ENCODE measurements at regions not wholly inside any gene's neighbourhood (a gene's known extent, or its start where the extent isn't known, plus 50 kb on each side); places are given as distances from the start of the nearest gene placed in this dataset.

- no peak for TF ChIP-seq CTCF (IDR thresholded peaks at IDR 0.05)
- Histone ChIP-seq H3K4me3 (ENCODE audit: low read depth in 1 of 2, low read length in 1 of 2) (no peak overlapping the region), H3K36me3 (no peaks in the 10 kb centered on the region), H3K27ac (no peak overlapping the region), H3K9me3 (no peaks in the 10 kb centered on the region), H3K27me3 (peaks cover 4% of the 10 kb centered on the region), H3K4me1 (ENCODE audit: control insufficient read depth in 1 of 2, insufficient read depth in 1 of 2, low read depth in 1 of 2, low read length in 1 of 2) (no peaks in the 10 kb centered on the region)
These were observed 655.4 kb upstream of the MKI67 start for GRCh38 chr10:128781637-128782036.

- Histone ChIP-seq H3K27me3 (no peaks in the 10 kb centered on the region), H3K36me3 (no peaks in the 10 kb centered on the region), H3K9me3 (no peaks in the 10 kb centered on the region), H3K4me3 (ENCODE audit: low read depth in 1 of 2, low read length in 1 of 2) (no peak overlapping the region), H3K4me1 (ENCODE audit: control insufficient read depth in 1 of 2, insufficient read depth in 1 of 2, low read depth in 1 of 2, low read length in 1 of 2) (no peaks in the 10 kb centered on the region), H3K27ac (no peak overlapping the region)
- TF ChIP-seq CTCF (IDR thresholded peaks at IDR 0.05), result no peak
These were observed 658.2 kb upstream of the MKI67 start for GRCh38 chr10:128784444-128784843.

- no peak overlapping the region for H3K4me3 ChIP-seq (ENCODE audit: low read depth in 1 of 2, low read length in 1 of 2)
- no peaks in the 10 kb centered on the region for H3K27me3 ChIP-seq
- no peaks in the 10 kb centered on the region for H3K4me1 ChIP-seq (ENCODE audit: control insufficient read depth in 1 of 2, insufficient read depth in 1 of 2, low read depth in 1 of 2, low read length in 1 of 2)
- no peaks in the 10 kb centered on the region for H3K9me3 ChIP-seq
- no peak for TF ChIP-seq CTCF (IDR thresholded peaks at IDR 0.05)
- H3K36me3 ChIP-seq, result no peaks in the 10 kb centered on the region
- H3K27ac ChIP-seq, result no peak overlapping the region
These were observed 666.4 kb upstream of the MKI67 start for GRCh38 chr10:128792426-128793140.

GRCh38 chr10:128793726-128794655 lies 667.8 kb upstream of the MKI67 start:
- TF ChIP-seq CTCF (IDR thresholded peaks at IDR 0.05), result no peak
- H3K27me3 ChIP-seq, result no peaks in the 10 kb centered on the region
- H3K36me3 ChIP-seq, result no peaks in the 10 kb centered on the region
- H3K4me3 ChIP-seq (ENCODE audit: low read depth in 1 of 2, low read length in 1 of 2), result no peak overlapping the region
- no peak overlapping the region for H3K27ac ChIP-seq
- H3K9me3 ChIP-seq, result no peaks in the 10 kb centered on the region
- H3K4me1 ChIP-seq (ENCODE audit: control insufficient read depth in 1 of 2, insufficient read depth in 1 of 2, low read depth in 1 of 2, low read length in 1 of 2), result no peaks in the 10 kb centered on the region

- Histone ChIP-seq H3K36me3 (no peaks in the 10 kb centered on the region), H3K9me3 (no peaks in the 10 kb centered on the region), H3K27ac (no peak overlapping the region), H3K4me3 (ENCODE audit: low read depth in 1 of 2, low read length in 1 of 2) (no peak overlapping the region), H3K4me1 (ENCODE audit: control insufficient read depth in 1 of 2, insufficient read depth in 1 of 2, low read depth in 1 of 2, low read length in 1 of 2) (no peaks in the 10 kb centered on the region), H3K27me3 (no peaks in the 10 kb centered on the region)
- TF ChIP-seq CTCF (IDR thresholded peaks at IDR 0.05), result no peak
These were observed 670.2 kb upstream of the MKI67 start for GRCh38 chr10:128796396-128796912.
